Neural cell (in vitro differentiated cells): ENCODE measurements at regions not wholly inside any gene's neighbourhood (a gene's known extent, or its start where the extent isn't known, plus 50 kb on each side); places are given as distances from the start of the nearest gene placed in this dataset.

ENCODE experiments used
- EP300 ChIP-seq: fragments of 450-650 bp; conservative IDR thresholded peaks from 2 replicates; pipeline ENCODE4 v1.6.1; 2014; ENCODE audit warnings: antibody characterized with exemption, mild to moderate bottlenecking, moderate library complexity; ENCODE audit not compliant: poor library complexity, severe bottlenecking
- EZH2 ChIP-seq: fragments of 200-600, 300-800 bp; shearing (Covaris generic), sonication (generic); IDR thresholded peaks from 2 replicates; pipeline ENCODE4 v1.6.1; 2014; ENCODE audit warnings: antibody characterized with exemption, low read length, borderline replicate concordance, mild to moderate bottlenecking; ENCODE audit not compliant: insufficient read depth, poor library complexity, severe bottlenecking
- POLR2AphosphoS5 ChIP-seq: IDR thresholded peaks from 2 replicates; pipeline ENCODE4 v1.6.1; 2012
- SMC3 ChIP-seq: fragments of 450-650 bp; conservative IDR thresholded peaks from 2 replicates; pipeline ENCODE4 v1.6.1; 2014; ENCODE audit warnings: antibody characterized with exemption, mild to moderate bottlenecking, moderate library complexity; ENCODE audit not compliant: poor library complexity
- TAF1 ChIP-seq: IDR thresholded peaks from 2 replicates; pipeline ENCODE4 v1.6.1; 2012; ENCODE audit warnings: low read depth
- TF ChIP-seq, protein P1 (sequence below): fragments of 450-650 bp; IDR thresholded peaks from 2 replicates; pipeline ENCODE4 v1.5.1; 2014; ENCODE audit warnings: antibody characterized with exemption, mild to moderate bottlenecking, moderate library complexity; ENCODE audit not compliant: poor library complexity, severe bottlenecking

DNA sequence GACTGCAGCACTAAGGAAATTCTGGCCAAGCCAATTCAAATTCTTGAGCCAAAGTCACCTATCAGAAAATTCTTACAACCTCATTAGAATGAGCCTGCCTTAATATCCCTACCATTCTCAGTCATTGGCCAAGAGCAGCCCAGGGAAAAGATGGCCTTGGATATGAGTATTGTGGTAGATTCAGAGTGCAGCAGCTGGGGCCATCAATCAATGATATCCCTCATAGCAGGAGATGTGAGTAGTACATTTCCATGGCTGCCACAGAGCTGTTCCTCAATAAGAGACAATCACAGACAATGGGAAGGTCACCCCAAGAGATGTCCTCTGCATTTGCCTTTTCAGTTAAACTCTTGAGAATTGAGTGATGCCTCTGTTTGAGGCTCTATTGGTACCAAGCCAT, 161.6 kb downstream of the DYRK2 start:
- TF ChIP-seq, protein P1, sequence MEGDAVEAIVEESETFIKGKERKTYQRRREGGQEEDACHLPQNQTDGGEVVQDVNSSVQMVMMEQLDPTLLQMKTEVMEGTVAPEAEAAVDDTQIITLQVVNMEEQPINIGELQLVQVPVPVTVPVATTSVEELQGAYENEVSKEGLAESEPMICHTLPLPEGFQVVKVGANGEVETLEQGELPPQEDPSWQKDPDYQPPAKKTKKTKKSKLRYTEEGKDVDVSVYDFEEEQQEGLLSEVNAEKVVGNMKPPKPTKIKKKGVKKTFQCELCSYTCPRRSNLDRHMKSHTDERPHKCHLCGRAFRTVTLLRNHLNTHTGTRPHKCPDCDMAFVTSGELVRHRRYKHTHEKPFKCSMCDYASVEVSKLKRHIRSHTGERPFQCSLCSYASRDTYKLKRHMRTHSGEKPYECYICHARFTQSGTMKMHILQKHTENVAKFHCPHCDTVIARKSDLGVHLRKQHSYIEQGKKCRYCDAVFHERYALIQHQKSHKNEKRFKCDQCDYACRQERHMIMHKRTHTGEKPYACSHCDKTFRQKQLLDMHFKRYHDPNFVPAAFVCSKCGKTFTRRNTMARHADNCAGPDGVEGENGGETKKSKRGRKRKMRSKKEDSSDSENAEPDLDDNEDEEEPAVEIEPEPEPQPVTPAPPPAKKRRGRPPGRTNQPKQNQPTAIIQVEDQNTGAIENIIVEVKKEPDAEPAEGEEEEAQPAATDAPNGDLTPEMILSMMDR, result no peak
- TF ChIP-seq TAF1, result no peak
- no peak for TF ChIP-seq EZH2
- no peak for TF ChIP-seq EP300
- no peak for TF ChIP-seq SMC3
- no peak for TF ChIP-seq POLR2AphosphoS5
